HCT116 (cell line): ENCODE measurements at regions not wholly inside any gene's neighbourhood (a gene's known extent, or its start where the extent isn't known, plus 50 kb on each side); places are given as distances from the start of the nearest gene placed in this dataset.

Source experiments
- ATAC-seq: fragments of 200-7000 bp; cut with Tn5 transposase; 2 replicates; pipeline ENCODE4 v1.9.1; 2020; ENCODE audit warnings: mild to moderate bottlenecking, moderate library complexity
- BruUV-seq: library from RNA; stranded (reverse); fragments of 400-500 nt; replicated peaks from 2 replicates; lab custom pipeline; 2021; lab: Mats Ljungman, UMichigan
- CTCF ChIA-PET: fragments of 300-600 bp; sonication (Branson Sonifier 250); formaldehyde crosslinking; loops from one replicate; lab custom pipeline; 2021; ENCODE audit warnings: antibody characterized with exemption; lab: Charles Lee
- POLR2A ChIA-PET: fragments of 300-600, 350-600 bp; sonication (Branson Sonifier 250); formaldehyde crosslinking; loops from one replicate; lab custom pipeline; 2021; ENCODE audit warnings: antibody characterized with exemption; lab: Charles Lee
- RAD21 ChIA-PET, 2 experiments: fragments of 300-600 bp; sonication (Branson Sonifier 250); formaldehyde crosslinking; loops; one replicate each; lab custom pipeline; 2023; ENCODE audit warnings: low total read pairs in 2 of 2; ENCODE audit not compliant: uncharacterized antibody in 2 of 2, unreplicated experiment in 2 of 2, low non-redundant PET in 1 of 2; lab: Charles Lee
- DNase-seq: peaks from one replicate; pipeline ENCODE4 v3.0.0-alpha.2; 2010; ENCODE audit warnings: low read depth, low spot score
- H2AFZ ChIP-seq: fragments of 200-600 bp; shearing (Covaris generic), sonication (generic); 2 replicates; pipeline ENCODE4 v1.6.1; 2017; ENCODE audit warnings: low read depth, mixed run types, mixed read lengths, antibody characterized with exemption, low read length; ENCODE audit not compliant: poor library complexity, severe bottlenecking
- H3K27ac ChIP-seq: 2 replicates; pipeline ENCODE4 v1.5.1; 2012; ENCODE audit warnings: low read depth, low read length
- H3K27me3 ChIP-seq: fragments of 200-600 bp; sonication (generic); 2 replicates; pipeline ENCODE4 v1.6.1; 2016; ENCODE audit warnings: mixed run types, low read length, mixed read lengths; ENCODE audit not compliant: insufficient read depth
- H3K36me3 ChIP-seq, 2 experiments: fragments of 200-500 bp in 1 of 2; fragments of 200-600 bp in 1 of 2; sonication (Bioruptor generic) in 1 of 2; sonication (generic) in 1 of 2; 2 replicates each; pipeline versions ENCODE4 v1.5.1 to v1.6.1; 2014 to 2016; ENCODE audit warnings: low read length in 2 of 2, inconsistent platforms in 1 of 2, mixed read lengths in 1 of 2, mixed run types in 1 of 2; ENCODE audit not compliant: insufficient read depth in 2 of 2, control insufficient read depth in 1 of 2
- H3K4me1 ChIP-seq, 2 experiments: fragments of 200-600 bp in 1 of 2; sonication (generic) in 1 of 2; 2 replicates each; pipeline versions ENCODE4 v1.5.1 to v1.6.1; 2012 to 2017; ENCODE audit warnings: low read length in 2 of 2, inconsistent platforms in 1 of 2, mild to moderate bottlenecking in 1 of 2, mixed read lengths in 1 of 2, mixed run types in 1 of 2, moderate library complexity in 1 of 2; ENCODE audit not compliant: insufficient read depth in 2 of 2, control insufficient read depth in 1 of 2
- H3K4me2 ChIP-seq: fragments of 200-600 bp; sonication (generic); 2 replicates; pipeline ENCODE4 v1.6.1; 2017; ENCODE audit warnings: mixed run types, low read length, mixed read lengths
- H3K4me3 ChIP-seq, 2 experiments: fragments of 200-600 bp in 1 of 2; sonication (generic) in 1 of 2; replicated peaks in 1 of 2; 2 replicates each; pipeline ENCODE4 v1.5.1; 2011 to 2016; ENCODE audit warnings: low read length in 2 of 2, control low read depth in 1 of 2, low read depth in 1 of 2, mild to moderate bottlenecking in 1 of 2, mixed read lengths in 1 of 2, mixed run types in 1 of 2
- H3K79me2 ChIP-seq: fragments of 200-600 bp; sonication (generic); 2 replicates; pipeline ENCODE4 v1.6.1; 2017; ENCODE audit warnings: mild to moderate bottlenecking, mixed run types, low read length, moderate library complexity, mixed read lengths; ENCODE audit not compliant: insufficient read depth
- H3K9ac ChIP-seq: fragments of 200-600 bp; sonication (generic); 2 replicates; pipeline ENCODE4 v1.6.1; 2016; ENCODE audit warnings: low read length, mixed read lengths
- H3K9me2 ChIP-seq: fragments of 200-600 bp; sonication (generic), shearing (Covaris generic); 2 replicates; pipeline ENCODE4 v1.6.1; 2017; ENCODE audit warnings: mixed run types, mild to moderate bottlenecking, moderate library complexity; ENCODE audit not compliant: insufficient read depth
- H3K9me3 ChIP-seq, 2 experiments: fragments of 200-500 bp in 1 of 2; fragments of 200-600 bp in 1 of 2; sonication (Bioruptor generic) in 1 of 2; sonication (generic) in 1 of 2; 2 replicates each; pipeline ENCODE4 v1.6.1; 2014 to 2017; ENCODE audit warnings: low read length in 2 of 2, mixed read lengths in 2 of 2, inconsistent platforms in 1 of 2, low read depth in 1 of 2, mild to moderate bottlenecking in 1 of 2, mixed run types in 1 of 2, moderate library complexity in 1 of 2; ENCODE audit not compliant: control insufficient read depth in 1 of 2, insufficient read depth in 1 of 2
- H4K20me1 ChIP-seq: fragments of 200-600 bp; sonication (generic), shearing (Covaris generic); 2 replicates; pipeline ENCODE4 v1.6.1; 2017; ENCODE audit warnings: mixed run types, mild to moderate bottlenecking, moderate library complexity; ENCODE audit not compliant: insufficient read depth
- ATF3 ChIP-seq: IDR thresholded peaks from 2 replicates; pipeline ENCODE4 v1.6.1; 2012
- CBX3 ChIP-seq: IDR thresholded peaks from 2 replicates; pipeline ENCODE4 v1.6.1; 2012; ENCODE audit warnings: low read depth
- CEBPB ChIP-seq: IDR thresholded peaks from 2 replicates; pipeline ENCODE4 v1.6.1; 2012; ENCODE audit warnings: low read depth
- EGR1 ChIP-seq: IDR thresholded peaks from 2 replicates; pipeline ENCODE4 v1.6.1; 2012; ENCODE audit warnings: low read depth
- EZH2 ChIP-seq: fragments of 200-600 bp; sonication (generic); IDR thresholded peaks from 2 replicates; pipeline ENCODE4 v1.6.1; 2017; ENCODE audit warnings: antibody characterized with exemption, mixed run types
- EZH2phosphoT487 ChIP-seq: fragments of 200-600 bp; IDR thresholded peaks from 2 replicates; pipeline ENCODE4 v1.6.1; 2018; ENCODE audit warnings: antibody characterized with exemption, borderline replicate concordance
- FOSL1 ChIP-seq: IDR thresholded peaks from 2 replicates; pipeline ENCODE4 v1.6.1; 2012; ENCODE audit warnings: low read depth
- JUND ChIP-seq: IDR thresholded peaks from 2 replicates; pipeline ENCODE4 v1.6.1; 2012
- POLR2A ChIP-seq: IDR thresholded peaks from 2 replicates; pipeline ENCODE4 v1.7.0; 2011; ENCODE audit warnings: borderline replicate concordance; ENCODE audit not compliant: insufficient read depth, insufficient read length; ENCODE audit errors: extremely low read depth
- POLR2AphosphoS5 ChIP-seq: IDR thresholded peaks from 2 replicates; pipeline ENCODE4 v1.6.1; 2011; ENCODE audit warnings: mild to moderate bottlenecking, low read depth, low read length, moderate library complexity
- REST ChIP-seq: IDR thresholded peaks from 2 replicates; pipeline ENCODE4 v1.6.1; 2012; ENCODE audit warnings: low read depth
- SIN3A ChIP-seq: IDR thresholded peaks from 2 replicates; pipeline ENCODE4 v1.6.1; 2012; ENCODE audit warnings: low read depth
- SP1 ChIP-seq: IDR thresholded peaks from 2 replicates; pipeline ENCODE4 v1.6.1; 2012; ENCODE audit warnings: low read depth
- SRF ChIP-seq: IDR thresholded peaks from 2 replicates; pipeline ENCODE4 v1.6.1; 2012; ENCODE audit warnings: low read depth
- YY1 ChIP-seq: IDR thresholded peaks from 2 replicates; pipeline ENCODE4 v1.6.1; 2011; ENCODE audit warnings: low read length, low read depth, moderate library complexity, mild to moderate bottlenecking; ENCODE audit not compliant: insufficient replicate concordance; ENCODE audit errors: extremely low read depth
- ZBTB33 ChIP-seq: IDR thresholded peaks from 2 replicates; pipeline ENCODE4 v1.6.1; 2011; ENCODE audit warnings: mild to moderate bottlenecking, low read length, moderate library complexity; ENCODE audit not compliant: insufficient replicate concordance; ENCODE audit errors: extremely low read depth
- ZFX ChIP-seq: fragments of 450-650 bp; IDR thresholded peaks from 2 replicates; pipeline ENCODE4 v1.6.1; 2017
- ZNF274 ChIP-seq: fragments of 200-500 bp; sonication (Bioruptor generic); IDR thresholded peaks from 2 replicates; pipeline ENCODE4 v1.6.1; 2014; ENCODE audit warnings: mild to moderate bottlenecking, low read depth, low read length, inconsistent platforms
- intact Hi-C: fragments of 100-400 bp; cut with micrococcal nuclease; formaldehyde crosslinking; loops from 2 replicates; pipeline ENCODE4 v1.10.0; 2022

- BruUV-seq, result no TSS peak
- ChIA-PET POLR2A (no interaction called here), RAD21 (no interaction called here), CTCF (no interaction called here)
- peaks cover 10 to 18% of the 10 kb centered on the region in 2 experiments; a peak in 2 of 4 replicates for H3K9me3 ChIP-seq
- DNase-seq, result no peak
- H4K20me1 ChIP-seq, result no peaks in the 10 kb centered on the region
- no peak overlapping the region for H2AFZ ChIP-seq
- H3K9ac ChIP-seq, result no peak overlapping the region
- H3K79me2 ChIP-seq, result no peaks in the 10 kb centered on the region
- no peak overlapping the region for H3K4me3 ChIP-seq
- no peaks in the 10 kb centered on the region for H3K36me3 ChIP-seq
- no peaks in the 10 kb centered on the region for H3K27me3 ChIP-seq
- TF ChIP-seq REST (no peak), POLR2A (no peak), EZH2phosphoT487 (no peak), ZBTB33 (no peak), EZH2 (no peak), ZFX (no peak), YY1 (no peak), ATF3 (no peak), FOSL1 (no peak), SP1 (no peak), POLR2AphosphoS5 (no peak), SRF (no peak), SIN3A (no peak), CBX3 (no peak), ZNF274 (no peak), JUND (no peak), EGR1 (no peak), CEBPB (no peak)
- H3K4me1 ChIP-seq, result no peaks in the 10 kb centered on the region
- intact Hi-C loops, result no loop called here
- H3K4me2 ChIP-seq, result no peak overlapping the region
- no peaks in the 10 kb centered on the region for H3K9me2 ChIP-seq
- ATAC-seq, result no peak
- no peak overlapping the region for H3K27ac ChIP-seq
Observed at GRCh38 chr14:27927519-27927918, 839.1 kb upstream of the FOXG1 start.
